ENCODE measurements at regions not wholly inside any gene's neighbourhood (a gene's known extent, or its start where the extent isn't known, plus 50 kb on each side); places are given as distances from the start of the nearest gene placed in this dataset.

GRCh38 chr13:56697011-56697410 is 443.7 kb upstream of the PRR20A start:
- TF ChIP-seq CTCF (conservative IDR thresholded peaks at IDR 0.05; ENCODE audit: low read depth, low read length), result no peak
- no peak for DNase-seq (ENCODE audit: low read depth)
- H3K4me3 ChIP-seq (ENCODE audit: low read depth, low read length), result no peak overlapping the region

GRCh38 chr13:56700324-56700723 is 440.4 kb upstream of the PRR20A start:
- no peak for DNase-seq (ENCODE audit: low read depth)
- H3K4me3 ChIP-seq (ENCODE audit: low read depth, low read length), result no peak overlapping the region
- no peak for TF ChIP-seq CTCF (conservative IDR thresholded peaks at IDR 0.05; ENCODE audit: low read depth, low read length)

GRCh38 chr13:56706485-56706884 is 434.2 kb upstream of the PRR20A start:
- no peak for DNase-seq (ENCODE audit: low read depth)
- H3K4me3 ChIP-seq (ENCODE audit: low read depth, low read length), result no peak overlapping the region
- no peak for TF ChIP-seq CTCF (conservative IDR thresholded peaks at IDR 0.05; ENCODE audit: low read depth, low read length)

- no peak for TF ChIP-seq CTCF (conservative IDR thresholded peaks at IDR 0.05; ENCODE audit: low read depth, low read length)
- no peak overlapping the region for H3K4me3 ChIP-seq (ENCODE audit: low read depth, low read length)
- no peak for DNase-seq (ENCODE audit: low read depth)
These were observed 427.1 kb upstream of the PRR20A start for GRCh38 chr13:56713656-56714055.

GRCh38 chr13:56718791-56719190 is 421.9 kb upstream of the PRR20A start:
- no peak for TF ChIP-seq CTCF (conservative IDR thresholded peaks at IDR 0.05; ENCODE audit: low read depth, low read length)
- DNase-seq (ENCODE audit: low read depth), result no peak
- no peak overlapping the region for H3K4me3 ChIP-seq (ENCODE audit: low read depth, low read length)

GRCh38 chr13:56720841-56721240 is 419.9 kb upstream of the PRR20A start:
- H3K4me3 ChIP-seq (ENCODE audit: low read depth, low read length), result no peak overlapping the region
- no peak for DNase-seq (ENCODE audit: low read depth)
- TF ChIP-seq CTCF (conservative IDR thresholded peaks at IDR 0.05; ENCODE audit: low read depth, low read length), result no peak

- no peak for TF ChIP-seq CTCF (conservative IDR thresholded peaks at IDR 0.05; ENCODE audit: low read depth, low read length)
- DNase-seq (ENCODE audit: low read depth), result no peak
- no peak overlapping the region for H3K4me3 ChIP-seq (ENCODE audit: low read depth, low read length)
These were observed 405.2 kb upstream of the PRR20A start for GRCh38 chr13:56735537-56735942.

Data from epithelial cell of proximal tubule (primary cell).